Stomach (tissue), 8 donors: ENCODE measurements at regions not wholly inside any gene's neighbourhood (a gene's known extent, or its start where the extent isn't known, plus 50 kb on each side); places are given as distances from the start of the nearest gene placed in this dataset.

Experiments
- DNase-seq, 2 donors: peaks; one replicate each; pipeline versions ENCODE4 v3.0.0 to v3.0.0-alpha.2; 2013 to 2019
- H3K27ac ChIP-seq, 5 donors: fragments of 200-600 bp in 4 of 5; sonication (generic) in 4 of 5; one replicate each; pipeline ENCODE4 v1.5.1; 2013 to 2019; ENCODE audit warnings: mild to moderate bottlenecking in 1 of 5, moderate library complexity in 1 of 5
- H3K27me3 ChIP-seq, 3 donors: fragments of 200-600 bp; sonication (generic); one replicate each; pipeline ENCODE4 v1.5.1; 2017 to 2019; ENCODE audit warnings: mixed run types in 1 of 3
- H3K36me3 ChIP-seq, 4 donors: fragments of 200-600 bp; sonication (generic); 1 replicate in 3 of 4; 2 replicates in 1 of 4; pipeline ENCODE4 v1.5.1; 2016 to 2019
- H3K4me1 ChIP-seq, 4 donors: fragments of 200-600 bp; sonication (generic); one replicate each; pipeline ENCODE4 v1.5.1; 2016 to 2019
- H3K4me3 ChIP-seq, 4 donors: fragments of 200-600 bp; sonication (generic) in 3 of 4; one replicate each; pipeline ENCODE4 v1.5.1; 2016 to 2019; ENCODE audit warnings: mild to moderate bottlenecking in 1 of 4
- H3K9me3 ChIP-seq, 4 donors: fragments of 200-600 bp; sonication (generic); one replicate each; pipeline ENCODE4 v1.5.1; 2016 to 2019
- EP300 ChIP-seq: sonication (generic); formaldehyde crosslinking; IDR thresholded peaks from one replicate; pipeline ENCODE4 v1.6.1; 2017; ENCODE audit warnings: antibody characterized with exemption
- POLR2A ChIP-seq, 4 donors: fragments of 450-650 bp; IDR thresholded peaks; one replicate each; pipeline ENCODE4 v1.6.1; 2016; ENCODE audit warnings: antibody characterized with exemption in 4 of 4, control low read depth in 2 of 4, mild to moderate bottlenecking in 1 of 4, moderate library complexity in 1 of 4
- POLR2AphosphoS5 ChIP-seq, 3 donors: sonication (generic); formaldehyde crosslinking; IDR thresholded peaks; one replicate each; pipeline ENCODE4 v1.6.1; 2016; ENCODE audit warnings: antibody characterized with exemption in 3 of 3
- WGBS, 5 donors: extraction: QIAGEN DNeasy Blood & Tissue Kit in 3 of 5; methylation state at CpG; one replicate each; pipeline versions ENCODE4 v1.1.5 to v1.1.7; 2013 to 2018; 5-methylcytosine and 5-hydroxymethylcytosine counted together
- intact Hi-C: fragments of 100-400 bp; cut with DNase I; formaldehyde crosslinking; loops from one replicate; pipeline ENCODE4 v1.15.1; 2023; ENCODE audit warnings: low total_unique reads
- TF ChIP-seq, protein P1 (sequence below), 7 experiments: fragments of 450-650 bp in 4 of 7; fragments of 200-600 bp in 3 of 7; sonication (generic) in 3 of 7; IDR thresholded peaks; one replicate each; pipeline ENCODE4 v1.5.1; 2016 to 2019; ENCODE audit warnings: antibody characterized with exemption in 7 of 7, control low read depth in 2 of 7, mild to moderate bottlenecking in 1 of 7
- donor health status: healthy with polysubstance abuse.
- donor health status: Bipolar disorder and iron deficiency.
- donor health status: healthy.

DNA sequence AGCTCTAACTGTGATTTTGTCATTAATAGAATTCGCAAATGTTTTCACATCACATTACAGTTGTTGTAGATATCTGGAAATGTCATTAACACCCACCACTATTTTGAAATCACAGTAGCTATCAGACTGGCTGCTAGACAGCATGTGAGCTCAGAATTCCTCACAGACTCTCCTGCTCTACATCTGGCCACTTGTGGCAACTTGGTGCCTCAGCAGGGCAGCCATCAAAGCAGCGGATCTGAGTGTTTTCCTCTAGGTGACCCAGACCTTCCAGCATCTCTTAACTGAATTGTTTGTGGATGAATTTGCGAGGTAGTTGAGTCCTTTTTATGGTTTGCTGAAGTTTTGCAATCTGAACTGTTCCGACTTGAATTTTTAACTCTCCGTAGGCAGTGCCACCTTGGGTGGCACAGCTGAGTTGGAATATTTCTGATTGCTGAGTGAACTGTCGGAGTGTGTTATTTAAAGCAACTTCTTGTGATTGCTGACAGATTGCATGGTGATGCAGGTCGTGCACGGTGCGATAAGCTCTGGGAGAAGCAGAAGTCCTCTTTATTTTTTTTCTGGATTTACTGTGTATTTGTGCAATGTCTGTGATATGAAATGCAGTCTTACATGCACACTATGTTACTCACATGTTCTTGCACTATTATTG lies 114.0 kb upstream of the PLET1 start:
- TF ChIP-seq POLR2AphosphoS5 (IDR thresholded peaks at IDR 0.05) (no peak), POLR2A (IDR thresholded peaks at IDR 0.05) (no peak), EP300 (no peak)
- TF ChIP-seq, protein P1, sequence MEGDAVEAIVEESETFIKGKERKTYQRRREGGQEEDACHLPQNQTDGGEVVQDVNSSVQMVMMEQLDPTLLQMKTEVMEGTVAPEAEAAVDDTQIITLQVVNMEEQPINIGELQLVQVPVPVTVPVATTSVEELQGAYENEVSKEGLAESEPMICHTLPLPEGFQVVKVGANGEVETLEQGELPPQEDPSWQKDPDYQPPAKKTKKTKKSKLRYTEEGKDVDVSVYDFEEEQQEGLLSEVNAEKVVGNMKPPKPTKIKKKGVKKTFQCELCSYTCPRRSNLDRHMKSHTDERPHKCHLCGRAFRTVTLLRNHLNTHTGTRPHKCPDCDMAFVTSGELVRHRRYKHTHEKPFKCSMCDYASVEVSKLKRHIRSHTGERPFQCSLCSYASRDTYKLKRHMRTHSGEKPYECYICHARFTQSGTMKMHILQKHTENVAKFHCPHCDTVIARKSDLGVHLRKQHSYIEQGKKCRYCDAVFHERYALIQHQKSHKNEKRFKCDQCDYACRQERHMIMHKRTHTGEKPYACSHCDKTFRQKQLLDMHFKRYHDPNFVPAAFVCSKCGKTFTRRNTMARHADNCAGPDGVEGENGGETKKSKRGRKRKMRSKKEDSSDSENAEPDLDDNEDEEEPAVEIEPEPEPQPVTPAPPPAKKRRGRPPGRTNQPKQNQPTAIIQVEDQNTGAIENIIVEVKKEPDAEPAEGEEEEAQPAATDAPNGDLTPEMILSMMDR (IDR thresholded peaks at IDR 0.05): no peak
- no peaks in the 10 kb centered on the region for H3K36me3 ChIP-seq
- WGBS, 5 donors: 85 to 90% (median 87%) methylated on average over 9 of the region's 9 CpGs
- H3K4me1 ChIP-seq: no peaks in the 10 kb centered on the region
- H3K4me3 ChIP-seq: no peak overlapping the region
- no peaks in the 10 kb centered on the region for H3K9me3 ChIP-seq
- no peaks in the 10 kb centered on the region for H3K27me3 ChIP-seq
- intact Hi-C loops: no loop called here
- H3K27ac ChIP-seq: no peak overlapping the region
- DNase-seq: no peak

DNA sequence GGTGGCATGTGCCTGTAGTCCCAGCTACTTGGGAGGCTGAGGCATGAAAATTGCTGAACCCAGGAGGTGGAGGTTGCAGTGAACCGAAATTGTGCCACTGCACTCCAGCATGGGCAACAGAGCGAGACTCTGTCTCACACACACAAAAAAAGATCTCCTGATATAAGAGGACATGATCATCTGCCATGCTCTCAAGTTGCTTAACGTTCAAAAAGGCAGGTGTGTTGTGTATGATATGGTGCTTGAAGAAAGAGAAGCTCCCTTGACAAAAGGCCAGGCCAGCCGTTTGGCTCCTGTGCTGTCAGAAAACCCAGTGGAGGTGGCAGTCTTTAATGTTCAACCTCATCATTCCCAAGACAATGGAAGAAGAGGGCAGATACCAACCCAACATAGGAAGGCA lies 117.3 kb upstream of the PLET1 start:
- Histone ChIP-seq H3K4me3 (no peak overlapping the region), H3K4me1 (no peaks in the 10 kb centered on the region), H3K27me3 (no peaks in the 10 kb centered on the region), H3K36me3 (no peaks in the 10 kb centered on the region), H3K9me3 (no peaks in the 10 kb centered on the region), H3K27ac (no peak overlapping the region)
- WGBS, 5 donors: 86 to 94% (median 88%) methylated on average over 4 of the region's 4 CpGs
- DNase-seq: no peak
- TF ChIP-seq POLR2AphosphoS5 (IDR thresholded peaks at IDR 0.05) (no peak), EP300 (no peak), POLR2A (IDR thresholded peaks at IDR 0.05) (no peak)
- TF ChIP-seq, protein P1 (IDR thresholded peaks at IDR 0.05): no peak
- intact Hi-C loops: no loop called here

DNA sequence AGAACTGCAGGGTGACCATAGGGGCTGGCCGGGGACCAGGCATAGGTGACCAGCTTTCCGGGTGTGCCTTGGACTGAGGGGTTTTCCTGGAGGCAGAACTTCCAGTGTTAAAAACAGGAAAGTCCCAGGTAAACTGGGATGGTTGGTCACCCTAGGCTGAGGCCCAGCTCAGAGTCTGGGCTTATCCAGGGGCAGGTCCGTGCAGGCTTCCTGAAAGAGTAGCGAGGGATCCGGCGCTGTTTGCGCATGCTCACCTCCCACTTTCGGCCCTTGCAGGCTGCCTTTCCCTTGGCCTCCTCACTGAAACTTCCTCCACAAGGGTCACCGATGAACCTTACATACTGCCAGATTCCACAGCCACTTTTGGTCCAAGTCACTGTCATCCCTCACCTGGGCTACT lies 119.8 kb upstream of the PLET1 start:
- 85 to 96% (median 94%) methylated on average over 9 of the region's 9 CpGs for WGBS, 5 donors
- Histone ChIP-seq H3K36me3 (no peaks in the 10 kb centered on the region), H3K9me3 (no peaks in the 10 kb centered on the region), H3K4me1 (no peaks in the 10 kb centered on the region), H3K27ac (no peak overlapping the region), H3K27me3 (no peaks in the 10 kb centered on the region), H3K4me3 (no peak overlapping the region)
- TF ChIP-seq, protein P1 (IDR thresholded peaks at IDR 0.05): no peak
- no peak for TF ChIP-seq EP300
- TF ChIP-seq POLR2A (IDR thresholded peaks at IDR 0.05): no peak
- TF ChIP-seq POLR2AphosphoS5 (IDR thresholded peaks at IDR 0.05): no peak
- no peak for DNase-seq
- intact Hi-C loops: no loop called here

DNA sequence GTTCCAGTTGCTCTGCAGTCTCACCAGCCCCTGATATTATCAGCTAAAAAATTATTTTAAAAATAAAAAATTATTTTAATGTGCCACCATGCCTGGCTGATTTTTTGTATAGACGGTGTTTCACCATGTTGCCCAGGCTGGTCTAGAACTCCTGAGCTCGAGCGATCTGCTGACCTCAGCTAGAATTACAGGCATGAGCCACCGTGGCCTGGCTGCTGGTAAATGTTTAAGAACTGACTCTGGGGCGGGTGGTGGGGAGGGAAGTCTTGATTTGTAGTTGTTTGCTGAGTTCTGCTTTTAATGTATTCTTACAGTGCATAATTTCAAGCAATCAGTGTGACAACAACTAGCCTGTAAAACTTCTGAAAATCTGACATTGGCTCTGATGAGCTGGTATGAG lies 120.9 kb upstream of the PLET1 start:
- no peaks in the 10 kb centered on the region for H3K9me3 ChIP-seq
- intact Hi-C loops: no loop called here
- H3K4me1 ChIP-seq: no peaks in the 10 kb centered on the region
- no peaks in the 10 kb centered on the region for H3K36me3 ChIP-seq
- H3K27ac ChIP-seq: no peak overlapping the region
- no peak overlapping the region for H3K4me3 ChIP-seq
- no peaks in the 10 kb centered on the region for H3K27me3 ChIP-seq
- no peak for DNase-seq
- WGBS, 5 donors: 68 to 73% (median 72%) methylated on average over 5 of the region's 5 CpGs
- TF ChIP-seq POLR2A (IDR thresholded peaks at IDR 0.05): no peak
- TF ChIP-seq POLR2AphosphoS5 (IDR thresholded peaks at IDR 0.05): no peak
- TF ChIP-seq, protein P1 (IDR thresholded peaks at IDR 0.05): no peak
- TF ChIP-seq EP300: no peak
